Activated T-helper 1 cell treated with Interleukin-2 at 50 U/mL for 16 hours (primary cell): ENCODE measurements at regions not wholly inside any gene's neighbourhood (a gene's known extent, or its start where the extent isn't known, plus 50 kb on each side); places are given as distances from the start of the nearest gene placed in this dataset.
"Not testable (repeated sequence)": the region's sequence is repeated elsewhere in the genome, so short reads cannot be mapped to it uniquely, and the experiment has no call there.

ENCODE experiments used
- DNase-seq: peaks from one replicate; pipeline ENCODE4 v3.0.0-alpha.2; 2020; ENCODE audit warnings: low read depth

DNA sequence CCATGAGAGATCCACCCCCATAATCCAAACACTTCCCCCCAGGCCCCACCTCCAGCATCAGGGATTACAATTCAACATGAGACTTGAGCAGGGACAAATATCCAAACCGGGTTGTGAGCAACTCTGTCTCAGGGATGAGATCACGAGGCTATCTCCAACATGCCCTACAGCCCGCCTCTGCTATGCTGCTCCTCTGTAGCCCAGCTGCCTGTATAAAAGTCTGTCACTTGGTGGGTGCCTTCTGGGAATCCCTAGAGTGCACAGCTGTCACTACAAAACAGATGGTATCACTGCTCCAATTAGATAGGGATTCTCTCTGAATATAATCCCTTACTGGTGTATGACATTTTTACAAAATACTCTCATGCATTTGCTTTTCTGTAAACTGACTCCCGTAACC is 114.9 kb upstream of the NANOS1 start:
- DNase-seq, result no peak

DNA sequence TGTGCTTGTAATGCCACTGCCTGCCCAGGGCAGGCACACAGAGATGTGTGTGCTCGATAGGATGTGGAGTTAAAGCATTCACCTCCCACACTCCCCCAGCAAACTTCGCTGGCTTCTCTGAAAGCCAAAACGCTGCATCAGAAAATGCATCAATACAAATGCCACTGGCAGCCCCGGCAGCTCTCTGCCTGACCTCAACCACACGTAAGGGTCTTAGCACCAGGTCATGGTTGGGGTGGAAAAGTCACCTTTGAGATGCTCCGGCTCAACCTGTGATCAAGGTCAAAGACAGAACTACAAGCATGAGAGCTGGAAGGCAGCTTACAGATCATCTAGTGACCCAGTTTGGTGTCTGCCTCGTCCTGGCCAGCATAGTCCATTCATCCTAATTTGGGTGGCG is 114.4 kb upstream of the NANOS1 start:
- DNase-seq, result no peak

DNA sequence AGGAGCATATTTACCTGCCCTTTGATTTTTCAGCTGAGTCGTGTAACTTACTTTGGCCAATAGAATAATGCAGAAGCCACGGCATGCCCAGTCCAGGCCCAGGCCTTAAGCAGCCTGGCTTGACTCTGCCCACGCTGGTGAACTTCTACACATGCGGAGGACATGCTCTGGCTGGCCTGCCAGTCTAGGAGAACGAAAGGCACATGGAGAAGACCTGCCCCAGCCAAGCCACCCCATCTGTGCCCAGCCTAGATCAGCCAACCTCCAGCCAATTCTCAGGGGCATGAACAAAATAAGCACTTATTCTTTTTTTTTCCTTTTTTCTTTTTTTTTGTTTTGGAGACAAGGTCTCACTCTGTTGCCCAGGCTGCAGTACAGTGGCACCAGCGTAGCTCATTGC is 112.7 kb upstream of the NANOS1 start:
- no peak for DNase-seq

DNA sequence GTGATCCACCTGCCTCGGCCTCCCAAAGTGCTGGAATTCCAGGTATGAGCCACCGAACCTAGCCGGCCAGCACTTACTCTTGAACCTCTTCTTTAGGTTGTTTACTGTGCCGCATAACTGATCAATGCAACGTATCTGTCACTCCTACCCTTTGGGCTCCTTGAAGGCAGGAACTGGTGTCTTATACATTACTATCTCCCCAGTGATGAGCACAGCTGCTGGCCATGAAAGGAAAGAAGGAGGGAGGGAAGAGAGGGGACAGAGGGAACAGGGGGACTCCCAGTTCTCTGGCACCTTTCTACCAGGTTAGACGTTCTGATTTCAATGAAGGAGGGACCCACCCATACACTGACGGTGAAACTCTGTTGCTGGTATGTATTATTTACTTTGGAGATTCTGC is 111.8 kb upstream of the NANOS1 start:
- no peak for DNase-seq

DNA sequence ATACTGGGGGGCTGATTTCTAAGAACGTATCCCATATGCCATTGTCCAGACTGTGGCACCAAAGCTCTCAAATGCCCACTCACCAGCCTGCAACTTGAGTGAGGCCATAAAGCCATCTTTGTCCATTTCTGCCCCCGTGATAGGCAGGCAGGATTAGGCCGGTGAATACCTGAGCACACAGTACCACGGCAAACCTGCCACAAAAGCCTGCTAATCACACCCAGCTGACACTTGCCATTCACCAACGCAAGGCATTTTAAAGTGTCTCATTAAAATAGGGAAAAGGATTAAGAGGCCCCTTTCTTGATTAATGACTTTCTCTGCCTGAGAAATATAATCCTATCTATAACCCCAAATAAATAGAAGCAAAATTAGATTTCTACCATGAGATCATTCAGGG is 111.4 kb upstream of the NANOS1 start:
- DNase-seq, result no peak

DNA sequence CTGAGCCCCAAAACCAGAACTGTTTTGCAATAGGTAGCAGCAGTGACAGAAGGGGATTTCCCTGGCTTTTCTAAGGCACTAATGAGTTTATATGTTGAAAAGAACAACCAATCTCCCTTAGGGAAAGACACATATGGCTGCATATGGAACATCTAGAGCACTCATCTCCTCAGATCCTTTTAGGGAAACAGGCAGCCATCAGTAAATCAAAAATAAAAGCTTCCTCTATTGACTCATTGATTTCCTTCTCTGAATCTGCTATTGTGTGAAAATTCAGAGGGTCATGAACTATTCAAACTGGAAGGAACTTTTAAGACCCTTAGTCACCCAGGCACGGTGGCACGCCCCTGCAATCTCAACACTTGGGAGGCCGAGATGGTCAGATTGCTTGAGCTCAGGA is 110.9 kb upstream of the NANOS1 start:
- DNase-seq, result no peak

DNA sequence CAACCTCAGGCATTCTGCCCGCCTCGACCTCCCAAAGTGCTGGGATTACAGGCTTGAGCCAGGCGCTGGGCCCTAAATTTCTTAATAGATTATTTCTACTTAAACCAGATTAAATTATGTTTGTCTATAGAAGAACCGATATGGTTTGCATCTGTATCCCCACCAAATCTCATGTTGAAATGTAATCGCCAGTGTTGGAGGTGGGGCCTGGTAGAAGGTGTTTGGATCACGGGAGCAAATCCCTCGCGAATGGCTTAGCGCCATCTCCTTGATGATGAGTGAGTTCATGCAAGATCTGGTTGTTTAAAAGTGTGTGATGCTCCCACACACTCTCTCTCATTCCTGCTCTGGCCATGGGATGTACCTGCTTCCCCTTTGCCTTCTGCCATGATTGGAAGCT is 109.3 kb upstream of the NANOS1 start:
- no peak for DNase-seq

DNA sequence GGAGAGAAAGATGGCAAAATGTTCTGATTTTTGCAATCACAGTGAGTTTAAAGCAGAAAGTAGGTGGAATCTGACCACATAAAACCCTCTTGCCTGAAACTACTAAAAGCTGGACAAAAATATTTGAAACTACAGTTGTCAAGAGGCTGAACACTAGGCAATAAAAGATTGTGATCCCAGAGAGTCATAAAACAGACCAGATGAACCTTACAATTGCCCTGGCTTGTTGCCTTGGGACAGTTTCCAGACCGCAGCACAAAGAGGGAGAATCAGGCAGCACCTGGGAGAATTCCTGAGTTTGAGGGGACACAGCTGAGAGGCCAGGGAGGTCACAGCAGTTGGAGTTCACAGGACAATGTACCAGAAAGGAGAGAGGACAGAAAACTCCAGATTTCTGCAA is 107.3 kb upstream of the NANOS1 start:
- no peak for DNase-seq

DNA sequence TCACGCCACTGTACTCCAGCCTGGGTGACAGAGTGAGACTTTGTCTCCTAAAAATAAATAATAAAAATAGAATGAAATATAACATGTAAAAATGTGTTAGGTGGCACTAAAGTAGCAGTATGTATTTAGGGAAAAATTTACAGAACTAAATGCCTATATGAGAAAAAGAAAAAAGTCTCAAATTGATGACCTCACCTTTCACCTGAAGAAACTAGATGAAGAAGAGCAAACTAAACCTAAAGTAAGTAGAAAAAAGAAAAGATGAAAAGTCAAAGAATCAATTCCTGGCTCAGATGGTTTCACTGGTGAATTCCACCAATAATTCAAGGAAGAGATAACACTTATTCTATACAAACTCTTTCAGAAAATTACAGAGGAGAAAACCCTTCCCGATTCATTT is 106.5 kb upstream of the NANOS1 start:
- DNase-seq, result no peak

DNA sequence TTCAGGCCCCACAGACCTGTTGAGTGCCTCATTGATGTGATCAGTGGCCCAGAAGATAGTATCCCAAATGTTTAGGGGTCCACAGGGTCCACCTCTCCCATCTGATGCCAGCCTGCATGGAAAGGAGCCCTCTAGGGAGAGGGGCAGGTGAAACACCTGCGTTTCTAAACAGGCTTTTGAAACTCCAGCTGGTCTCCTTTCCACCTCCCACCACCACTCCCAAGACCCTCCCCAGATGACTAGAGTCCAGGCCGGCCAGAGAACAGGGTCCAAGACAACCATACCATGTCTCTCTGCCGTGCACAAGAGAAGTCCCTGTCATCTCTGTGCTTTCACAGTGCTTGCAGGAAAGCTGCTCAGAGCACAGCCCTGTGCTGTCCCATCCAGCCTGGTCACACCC is 105.0 kb upstream of the NANOS1 start:
- no peak for DNase-seq

DNA sequence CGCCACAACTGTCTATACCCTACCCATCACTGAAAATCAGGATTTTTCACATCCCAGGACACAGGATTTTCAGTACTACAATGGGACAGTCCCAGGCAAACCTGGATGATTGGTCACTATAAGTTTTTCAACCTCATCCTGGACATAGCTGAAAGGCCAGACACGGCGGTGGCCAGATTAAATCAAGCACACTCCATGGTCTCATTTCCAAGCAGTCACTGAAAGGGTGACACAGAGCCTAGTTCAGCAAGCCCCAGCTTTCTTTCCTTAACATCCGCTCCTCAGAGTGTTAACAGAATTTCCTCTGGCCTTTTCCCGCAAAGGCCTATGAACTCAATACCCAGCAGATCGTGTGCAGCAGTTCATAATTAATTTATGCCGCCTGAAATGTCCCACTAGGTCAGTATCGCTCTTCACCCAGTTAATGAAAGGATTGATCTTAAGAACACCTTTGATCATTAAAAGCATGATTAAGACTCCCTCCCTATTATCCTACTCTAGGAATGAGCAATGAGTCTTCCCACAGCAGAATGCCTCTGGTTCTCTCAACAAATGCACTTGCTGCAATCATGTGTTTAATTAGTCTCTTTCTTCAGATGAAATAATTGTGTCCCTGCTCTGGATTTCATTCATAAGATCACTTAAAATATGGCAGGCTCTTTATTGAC is 104.0 kb upstream of the NANOS1 start:
- DNase-seq, result no peak

DNA sequence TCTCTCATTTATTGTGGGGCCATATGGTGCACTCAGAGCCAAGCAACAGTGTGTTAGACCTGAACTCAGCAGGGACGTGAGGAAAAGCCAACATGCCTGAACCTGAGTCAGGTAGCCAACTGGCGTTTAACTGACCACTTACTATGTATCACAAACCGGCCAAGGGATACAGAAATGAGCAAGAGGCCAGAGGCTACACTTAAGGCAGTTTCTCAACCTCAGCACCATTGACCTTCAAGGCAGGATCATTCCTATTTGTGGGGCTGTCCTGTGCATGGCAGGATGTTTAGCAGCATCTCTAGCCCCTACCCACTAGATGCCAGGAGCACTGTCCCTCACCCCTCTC is 103.5 kb upstream of the NANOS1 start:
- DNase-seq, result no peak

DNA sequence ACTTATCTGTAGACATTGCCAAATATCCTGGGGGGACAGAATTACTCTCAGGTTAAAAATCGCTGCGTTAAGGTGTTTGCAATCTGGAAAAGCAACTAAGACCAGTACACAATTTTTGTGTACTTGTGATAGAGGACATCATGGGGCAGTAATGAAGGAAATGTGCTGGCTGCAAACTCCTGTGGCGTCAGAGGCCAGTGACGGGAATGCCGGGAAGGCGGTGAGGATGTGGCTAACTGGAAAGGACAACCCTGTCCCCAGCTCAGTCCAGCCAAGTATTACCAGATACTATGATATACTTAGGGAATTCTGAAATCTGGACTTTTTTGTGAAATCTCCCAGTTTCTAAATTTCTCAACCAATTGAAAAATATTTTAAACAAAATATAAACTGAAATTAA is 103.1 kb upstream of the NANOS1 start:
- DNase-seq, result no peak

DNA sequence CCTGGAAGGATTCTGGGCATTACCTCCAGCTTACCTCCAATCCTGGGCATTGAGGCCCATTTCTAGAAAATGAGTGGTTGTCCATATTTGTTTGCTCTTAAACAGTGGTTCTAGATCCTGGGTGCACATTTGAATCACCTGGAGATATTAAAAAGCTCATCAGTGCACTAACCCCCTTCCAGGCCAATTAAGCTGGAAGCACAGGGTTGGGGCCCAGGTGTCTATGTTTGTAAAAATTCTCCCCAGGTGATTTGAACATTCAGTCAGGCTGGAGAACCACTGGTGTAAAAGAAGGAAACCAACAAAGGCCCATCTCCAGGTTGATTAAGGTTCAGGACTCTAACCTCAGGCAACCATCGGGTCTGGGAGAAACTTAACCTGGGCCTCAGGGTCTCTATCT is 102.6 kb upstream of the NANOS1 start:
- DNase-seq, result no peak

DNA sequence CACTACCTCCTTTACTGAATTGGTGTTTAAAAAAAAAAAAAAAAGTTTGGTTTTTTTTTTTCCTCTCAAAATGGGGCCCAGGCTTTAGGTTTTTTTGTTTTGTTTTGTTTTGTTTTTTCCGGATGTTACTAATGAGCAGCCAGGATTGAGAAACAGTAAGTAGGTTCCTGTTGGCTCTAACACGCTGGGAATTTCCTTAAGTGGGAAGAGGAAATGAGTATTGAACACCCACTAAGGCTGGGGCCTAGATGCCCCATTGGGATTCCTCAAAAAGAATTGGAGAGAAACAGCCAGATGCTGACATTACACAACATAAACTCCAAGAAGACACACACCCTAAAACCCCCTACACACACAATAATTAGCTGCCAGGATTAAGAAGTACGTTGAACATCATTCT is 102.2 kb upstream of the NANOS1 start:
- no peak for DNase-seq

DNA sequence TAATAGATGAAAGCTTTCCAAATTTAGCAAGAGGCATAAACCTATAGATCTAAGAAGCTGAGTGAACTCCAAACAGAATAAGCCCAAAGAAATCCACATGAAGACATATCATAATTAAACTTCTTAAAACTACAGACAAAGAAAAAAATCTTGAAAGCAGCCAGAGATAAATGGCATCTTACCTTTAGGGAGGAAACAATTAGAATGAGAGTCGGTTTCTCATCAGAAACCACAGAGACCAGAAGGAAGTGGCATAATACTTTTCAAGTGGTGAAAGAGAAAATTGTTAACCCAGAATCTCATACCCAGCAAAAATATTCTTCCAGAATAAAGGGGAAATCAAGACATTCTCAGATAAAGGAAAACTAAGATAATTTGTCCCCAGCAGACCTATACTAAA is 98.9 kb upstream of the NANOS1 start:
- no peak for DNase-seq

DNA sequence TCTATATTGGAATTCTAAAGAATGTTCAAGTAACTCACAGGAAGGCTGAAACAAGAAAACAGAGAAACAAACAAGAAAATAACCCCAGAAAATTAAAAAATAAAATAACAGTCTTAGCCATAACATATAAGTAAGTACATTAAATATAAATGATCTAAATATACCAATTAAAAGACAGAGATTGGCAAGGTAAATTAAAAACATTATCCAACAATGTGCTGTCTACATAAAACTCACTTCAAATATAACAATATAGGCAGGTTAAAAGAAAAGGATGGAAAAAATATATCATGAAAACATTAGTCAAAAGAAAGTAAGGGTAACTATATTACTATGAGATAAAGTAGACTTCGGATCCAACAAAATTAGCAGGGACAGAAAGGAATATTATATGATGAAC is 98.1 kb upstream of the NANOS1 start:
- no peak for DNase-seq

DNA sequence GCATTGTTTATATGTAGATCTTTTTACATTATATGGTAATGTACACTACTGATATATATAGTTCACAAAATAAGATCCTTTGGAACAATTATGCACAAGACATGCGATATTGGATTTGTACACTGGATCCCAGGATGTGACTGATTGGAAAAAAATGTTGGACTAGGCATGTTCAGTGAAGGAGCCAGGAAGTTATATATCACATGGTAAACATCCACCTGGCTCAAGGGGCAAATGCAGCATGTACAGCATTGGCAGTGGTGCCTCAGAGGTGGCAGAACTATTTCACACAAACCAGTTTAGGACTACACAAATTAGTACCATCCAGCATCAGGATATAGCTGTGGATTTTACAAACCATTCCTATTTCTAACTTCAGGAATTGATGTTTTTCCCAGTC is 97.4 kb upstream of the NANOS1 start:
- not testable (repeated sequence) for DNase-seq

DNA sequence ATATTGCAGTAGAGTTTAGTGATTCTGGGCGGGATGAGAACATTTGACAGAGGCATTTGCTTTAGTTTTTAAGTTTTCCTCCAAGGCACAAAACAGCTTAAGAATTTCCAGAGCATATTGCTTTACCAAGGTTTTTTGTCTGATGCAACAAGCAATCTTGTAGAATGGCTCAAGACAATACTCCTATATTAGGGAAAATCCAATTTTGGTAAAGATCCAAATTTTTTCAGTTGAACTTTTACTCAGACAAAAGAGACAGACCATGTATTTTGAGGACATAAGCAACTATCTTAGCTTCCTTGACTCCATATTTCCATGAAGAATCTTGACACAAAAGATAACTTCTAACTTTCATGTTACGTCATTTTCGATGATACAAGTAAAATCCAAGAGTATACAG is 92.3 kb upstream of the NANOS1 start:
- DNase-seq, result no peak

DNA sequence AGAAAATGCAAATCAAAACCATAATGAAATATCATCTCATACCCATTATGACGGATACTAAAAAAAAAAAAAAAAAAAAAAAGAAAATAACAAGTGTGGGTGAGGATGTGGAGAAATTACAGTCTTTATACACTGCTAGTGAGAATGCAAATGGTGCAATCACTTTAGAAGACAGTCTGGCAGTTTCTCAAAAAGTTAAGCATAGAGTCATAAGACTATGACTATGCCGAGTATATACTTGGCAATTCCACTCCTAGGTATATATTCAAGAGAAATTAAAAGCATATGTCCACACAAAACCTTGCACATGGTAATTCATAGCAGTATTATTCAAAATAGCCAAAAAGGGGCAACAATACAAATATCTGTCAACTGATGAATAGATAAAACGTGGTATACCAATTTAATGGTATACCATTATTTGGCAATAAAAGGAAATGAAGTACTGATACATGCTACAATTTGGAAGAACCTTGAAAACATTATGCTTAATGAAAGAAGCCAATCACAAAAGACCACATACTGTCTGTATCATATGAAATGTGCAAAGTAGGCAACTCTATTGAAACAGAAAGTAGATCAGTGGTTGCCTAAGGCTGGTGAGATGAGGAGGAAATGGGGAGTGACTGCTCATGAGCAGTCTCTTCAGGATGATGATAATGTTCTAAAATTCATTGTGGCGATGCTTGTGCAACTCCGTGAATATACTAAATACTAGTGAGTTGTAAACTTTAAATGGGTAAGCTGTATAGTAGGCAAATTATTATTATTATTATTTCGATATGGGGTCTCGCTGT is 90.1 kb upstream of the NANOS1 start:
- DNase-seq, result no peak

DNA sequence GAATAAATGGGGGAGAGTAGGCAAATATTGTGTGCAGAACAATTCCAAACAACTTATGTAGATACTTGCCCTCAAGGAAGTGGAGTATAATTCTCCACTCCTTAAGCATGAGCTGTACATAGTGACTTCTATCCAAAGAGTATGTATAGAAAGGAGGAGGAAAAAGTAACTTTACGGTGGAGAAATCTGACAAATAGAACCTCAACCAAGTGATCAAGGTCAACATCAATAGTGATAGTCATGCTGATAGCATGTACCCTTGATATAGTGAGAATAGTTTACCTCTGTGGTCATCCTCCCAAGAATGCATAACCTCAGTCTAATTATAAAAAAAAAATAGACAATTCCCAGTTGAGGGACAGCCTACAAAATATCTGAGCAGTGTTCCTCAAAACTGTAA is 89.1 kb upstream of the NANOS1 start:
- no peak for DNase-seq

DNA sequence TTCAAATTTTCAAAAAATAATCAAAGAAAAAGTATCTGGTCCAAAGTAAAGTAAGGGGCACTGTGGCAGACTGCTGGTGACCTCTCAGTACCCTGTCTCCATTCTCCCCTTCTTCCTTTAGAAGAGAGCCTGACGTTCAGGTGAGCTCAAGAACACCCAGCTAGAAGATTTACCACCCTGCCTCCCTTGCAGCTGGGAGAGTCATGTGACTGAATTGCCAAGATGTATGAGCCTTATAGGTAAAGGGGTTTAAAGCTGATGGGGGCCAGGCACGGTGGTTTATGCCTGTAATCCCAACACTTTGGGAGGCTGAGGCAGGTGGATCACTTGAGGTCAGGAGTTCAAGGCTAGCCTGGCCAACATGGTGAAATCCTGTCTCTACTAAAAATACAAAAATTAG is 86.3 kb upstream of the NANOS1 start:
- DNase-seq, result no peak

DNA sequence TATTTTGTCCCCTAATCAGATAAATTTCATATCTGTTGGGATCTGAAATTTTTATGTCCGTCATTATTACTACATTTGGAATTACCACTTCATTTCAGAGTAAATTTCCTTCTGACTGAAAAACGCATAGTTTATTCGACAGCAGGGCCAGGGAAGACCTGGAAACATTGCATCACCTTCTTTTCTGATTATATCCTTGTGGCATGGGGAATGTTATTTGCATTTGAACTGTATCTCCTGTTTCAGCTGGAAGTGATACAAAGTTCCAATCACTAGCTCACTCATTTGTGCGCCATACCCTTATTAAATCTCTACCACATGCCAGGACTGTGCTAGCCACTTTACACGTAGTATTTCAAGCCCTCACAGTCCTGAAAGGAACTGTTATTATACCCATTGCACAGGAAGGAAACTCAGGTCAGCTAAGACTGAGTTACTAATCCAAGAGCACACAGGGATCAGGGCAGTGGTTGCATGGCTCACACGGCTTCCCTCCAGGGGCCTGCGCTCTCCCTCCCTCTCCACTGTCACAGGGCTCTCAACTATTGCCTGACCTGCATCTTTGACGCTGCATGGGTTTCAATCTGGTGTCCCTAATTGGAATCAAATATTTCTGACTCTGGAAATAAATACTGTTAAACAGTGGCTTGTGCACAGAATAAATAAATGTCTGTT is 84.4 kb upstream of the NANOS1 start:
- DNase-seq, result no peak

DNA sequence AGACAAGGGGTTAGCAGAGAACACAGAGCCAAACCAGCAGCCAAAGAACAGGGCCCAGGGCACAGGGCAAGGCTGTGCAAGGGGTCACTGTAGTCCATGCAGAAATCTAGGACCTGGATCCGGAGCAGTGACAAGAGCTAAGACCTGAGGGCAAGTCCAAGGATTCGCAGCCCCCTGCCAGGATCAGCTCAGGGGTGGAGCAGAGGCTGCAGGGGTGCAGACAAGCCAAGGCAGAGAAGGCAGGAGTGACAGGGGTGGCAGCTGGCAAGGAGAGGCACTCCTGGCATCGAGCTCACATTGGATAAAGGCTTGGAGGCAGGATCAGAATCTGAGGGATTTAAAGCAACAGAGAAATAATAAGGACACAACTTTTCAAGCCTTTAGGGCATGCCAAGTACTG is 80.7 kb upstream of the NANOS1 start:
- DNase-seq, result no peak
